ENCODE measurements at regions not wholly inside any gene's neighbourhood (a gene's known extent, or its start where the extent isn't known, plus 50 kb on each side); places are given as distances from the start of the nearest gene placed in this dataset.

- TF ChIP-seq, protein P1, sequence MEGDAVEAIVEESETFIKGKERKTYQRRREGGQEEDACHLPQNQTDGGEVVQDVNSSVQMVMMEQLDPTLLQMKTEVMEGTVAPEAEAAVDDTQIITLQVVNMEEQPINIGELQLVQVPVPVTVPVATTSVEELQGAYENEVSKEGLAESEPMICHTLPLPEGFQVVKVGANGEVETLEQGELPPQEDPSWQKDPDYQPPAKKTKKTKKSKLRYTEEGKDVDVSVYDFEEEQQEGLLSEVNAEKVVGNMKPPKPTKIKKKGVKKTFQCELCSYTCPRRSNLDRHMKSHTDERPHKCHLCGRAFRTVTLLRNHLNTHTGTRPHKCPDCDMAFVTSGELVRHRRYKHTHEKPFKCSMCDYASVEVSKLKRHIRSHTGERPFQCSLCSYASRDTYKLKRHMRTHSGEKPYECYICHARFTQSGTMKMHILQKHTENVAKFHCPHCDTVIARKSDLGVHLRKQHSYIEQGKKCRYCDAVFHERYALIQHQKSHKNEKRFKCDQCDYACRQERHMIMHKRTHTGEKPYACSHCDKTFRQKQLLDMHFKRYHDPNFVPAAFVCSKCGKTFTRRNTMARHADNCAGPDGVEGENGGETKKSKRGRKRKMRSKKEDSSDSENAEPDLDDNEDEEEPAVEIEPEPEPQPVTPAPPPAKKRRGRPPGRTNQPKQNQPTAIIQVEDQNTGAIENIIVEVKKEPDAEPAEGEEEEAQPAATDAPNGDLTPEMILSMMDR (IDR thresholded peaks at IDR 0.05): no peak
- no peak for TF ChIP-seq POLR2A (IDR thresholded peaks at IDR 0.05)
Measured at GRCh38 chr11:29244355-29244754, 772.5 kb downstream of the KCNA4 start.

All from thyroid gland (tissue), 4 donors.